H9 (cell line): ENCODE measurements at regions not wholly inside any gene's neighbourhood (a gene's known extent, or its start where the extent isn't known, plus 50 kb on each side); places are given as distances from the start of the nearest gene placed in this dataset.

Experiments
- DNase-seq: peaks from one replicate; pipeline ENCODE4 v3.0.0-alpha.2; 2017
- H2AFZ ChIP-seq: one replicate; pipeline ENCODE4 v1.6.1; 2013; ENCODE audit warnings: mild to moderate bottlenecking, low read length, control low read depth, moderate library complexity
- H2AK5ac ChIP-seq: 2 replicates; pipeline ENCODE4 v1.6.1; 2013; ENCODE audit warnings: low read length, control low read depth, mixed read lengths; ENCODE audit not compliant: insufficient read length
- H2BK120ac ChIP-seq: one replicate; pipeline ENCODE4 v1.6.1; 2013; ENCODE audit warnings: low read depth, mild to moderate bottlenecking, low read length, control low read depth, inconsistent platforms; ENCODE audit not compliant: poor library complexity, severe bottlenecking
- H2BK12ac ChIP-seq: 2 replicates; pipeline ENCODE4 v1.6.1; 2013; ENCODE audit warnings: low read length, control low read depth, mixed read lengths, low read depth; ENCODE audit not compliant: insufficient read length
- H2BK15ac ChIP-seq: 2 replicates; pipeline ENCODE4 v1.6.1; 2013; ENCODE audit warnings: low read depth, low read length, control low read depth
- H2BK20ac ChIP-seq: one replicate; pipeline ENCODE4 v1.6.1; 2013; ENCODE audit warnings: low read depth, mild to moderate bottlenecking, low read length, control low read depth, inconsistent platforms; ENCODE audit not compliant: poor library complexity, severe bottlenecking
- H2BK5ac ChIP-seq: 2 replicates; pipeline ENCODE4 v1.6.1; 2013; ENCODE audit warnings: low read length, control low read depth, mixed read lengths; ENCODE audit not compliant: insufficient read length
- H3K14ac ChIP-seq: 2 replicates; pipeline ENCODE4 v1.6.1; 2013; ENCODE audit warnings: low read length, control low read depth; ENCODE audit not compliant: insufficient read depth
- H3K18ac ChIP-seq: 2 replicates; pipeline ENCODE4 v1.6.1; 2013; ENCODE audit warnings: low read depth, mild to moderate bottlenecking, mixed read lengths, low read length, control low read depth; ENCODE audit not compliant: insufficient read length
- H3K23ac ChIP-seq: 2 replicates; pipeline ENCODE4 v1.6.1; 2013; ENCODE audit warnings: low read length, control low read depth, mixed read lengths, low read depth; ENCODE audit not compliant: insufficient read length
- H3K23me2 ChIP-seq: 2 replicates; pipeline ENCODE4 v1.6.1; 2013; ENCODE audit warnings: low read depth, mild to moderate bottlenecking, mixed read lengths, low read length, control low read depth; ENCODE audit not compliant: insufficient read length, poor library complexity, severe bottlenecking
- H3K27ac ChIP-seq: 2 replicates; pipeline ENCODE4 v1.5.1; 2013; ENCODE audit warnings: low read length, control low read depth, mixed read lengths, low read depth; ENCODE audit not compliant: insufficient read length
- H3K27me3 ChIP-seq: 2 replicates; pipeline ENCODE4 v1.6.1; 2013; ENCODE audit warnings: low read length, control low read depth, inconsistent platforms; ENCODE audit not compliant: insufficient read depth
- H3K4ac ChIP-seq: 2 replicates; pipeline ENCODE4 v1.6.1; 2013; ENCODE audit warnings: low read depth, mild to moderate bottlenecking, control low read depth, inconsistent platforms, low read length, moderate library complexity
- H3K4me1 ChIP-seq: 2 replicates; pipeline ENCODE4 v1.6.1; 2013; ENCODE audit warnings: low read length, control low read depth, inconsistent platforms; ENCODE audit not compliant: insufficient read depth
- H3K4me2 ChIP-seq: 2 replicates; pipeline ENCODE4 v1.6.1; 2013; ENCODE audit warnings: low read length, control low read depth, mixed read lengths; ENCODE audit not compliant: insufficient read length, insufficient read depth
- H3K56ac ChIP-seq: 2 replicates; pipeline ENCODE4 v1.6.1; 2013; ENCODE audit warnings: low read depth, mild to moderate bottlenecking, mixed read lengths, low read length, control low read depth; ENCODE audit not compliant: insufficient read length
- H3K79me1 ChIP-seq: 2 replicates; pipeline ENCODE4 v1.6.1; 2013; ENCODE audit warnings: low read depth, mild to moderate bottlenecking, moderate library complexity, low read length, control low read depth, inconsistent platforms; ENCODE audit not compliant: insufficient read depth, poor library complexity, severe bottlenecking
- H3K79me2 ChIP-seq: 2 replicates; pipeline ENCODE4 v1.6.1; 2013; ENCODE audit warnings: low read length, control low read depth, inconsistent platforms; ENCODE audit not compliant: insufficient read depth
- H3K9ac ChIP-seq: 2 replicates; pipeline ENCODE4 v1.6.1; 2013; ENCODE audit warnings: low read length, control low read depth, mixed read lengths; ENCODE audit not compliant: insufficient read length; ENCODE audit errors: extremely low read depth
- H3K9me3 ChIP-seq: one replicate; pipeline ENCODE4 v1.6.1; 2013; ENCODE audit warnings: low read depth, low read length, inconsistent platforms; ENCODE audit not compliant: control insufficient read depth
- H3T11ph ChIP-seq: one replicate; pipeline ENCODE4 v1.6.1; 2013; ENCODE audit warnings: mild to moderate bottlenecking, low read length, control low read depth, inconsistent platforms
- H4K20me1 ChIP-seq: one replicate; pipeline ENCODE4 v1.6.1; 2013; ENCODE audit not compliant: control insufficient read depth, insufficient read length, insufficient read depth
- H4K5ac ChIP-seq: 2 replicates; pipeline ENCODE4 v1.6.1; 2013; ENCODE audit warnings: low read depth, mild to moderate bottlenecking, mixed read lengths, low read length, control low read depth; ENCODE audit not compliant: insufficient read length
- H4K8ac ChIP-seq: replicated peaks from 2 replicates; pipeline ENCODE4 v1.6.1; 2013; ENCODE audit warnings: low read length, control low read depth, mixed read lengths, low read depth; ENCODE audit not compliant: insufficient read length
- H4K91ac ChIP-seq: 2 replicates; pipeline ENCODE4 v1.6.1; 2013; ENCODE audit warnings: low read depth, mild to moderate bottlenecking, moderate library complexity, mixed read lengths, low read length, control low read depth; ENCODE audit not compliant: insufficient read length
- H3K27ac Mint-ChIP-seq, 3 experiments: 2 replicates in 2 of 3; 3 replicates in 1 of 3; pipeline ENCODE4 v1.8.0; 2020 to 2021; ENCODE audit warnings: mixed read lengths in 3 of 3, mild to moderate bottlenecking in 1 of 3, moderate library complexity in 1 of 3
- H3K27me3 Mint-ChIP-seq: 2 replicates; pipeline ENCODE4 v1.8.0; 2021; ENCODE audit warnings: low read depth, mild to moderate bottlenecking, moderate library complexity, mixed read lengths
- H3K36me3 Mint-ChIP-seq, 3 experiments: 2 replicates in 2 of 3; 3 replicates in 1 of 3; pipeline ENCODE4 v1.8.0; 2020 to 2021; ENCODE audit warnings: low read depth in 3 of 3, mixed read lengths in 3 of 3; ENCODE audit not compliant: insufficient read depth in 1 of 3
- H3K4me1 Mint-ChIP-seq, 2 experiments: 2 replicates each; pipeline ENCODE4 v1.8.0; 2020; ENCODE audit warnings: mixed read lengths in 2 of 2
- H3K4me3 Mint-ChIP-seq, 2 experiments: 2 replicates in 1 of 2; 3 replicates in 1 of 2; pipeline ENCODE4 v1.8.0; 2020 to 2021; ENCODE audit warnings: mild to moderate bottlenecking in 2 of 2, mixed read lengths in 2 of 2, moderate library complexity in 1 of 2
- H3K9me3 Mint-ChIP-seq, 2 experiments: 2 replicates in 1 of 2; 3 replicates in 1 of 2; pipeline ENCODE4 v1.8.0; 2020; ENCODE audit warnings: mild to moderate bottlenecking in 2 of 2, mixed read lengths in 2 of 2, moderate library complexity in 1 of 2
- CTCF ChIP-seq: fragments of 200-600 bp; sonication (generic); conservative IDR thresholded peaks from 3 replicates; pipeline ENCODE4 v1.8.0; 2021; ENCODE audit warnings: antibody characterized with exemption, mild to moderate bottlenecking
- WGBS: extraction: QIAGEN DNeasy Blood & Tissue Kit; methylation state at CpG from one replicate; pipeline ENCODE4 v1.1.7; 2013; ENCODE audit warnings: missing lambda C conversion rate, low lambda C conversion rate, mixed read lengths; ENCODE audit not compliant: insufficient read length; ENCODE audit errors: extremely low coverage; 5-methylcytosine and 5-hydroxymethylcytosine counted together

- no peak overlapping the region for H2BK15ac ChIP-seq
- H3K27ac ChIP-seq, result no peak overlapping the region
- no peak overlapping the region for H3K4me2 ChIP-seq
- no peak overlapping the region for H4K5ac ChIP-seq
- no peak for DNase-seq
- no peak for TF ChIP-seq CTCF
- H2BK120ac ChIP-seq, result no peak overlapping the region
- no peaks in the 10 kb centered on the region for H3K79me1 ChIP-seq
- Mint-ChIP-seq H3K36me3 (no peaks in the 10 kb centered on the region; a peak in 1 of 7 replicates), H3K4me3 (no peak overlapping the region), H3K27me3 (0 out of 2 replicates have a peak, but pooled peaks cover 2% of the 10 kb centered on the region), H3K9me3 (peaks cover 3 to 6% of the 10 kb centered on the region in 2 experiments; a peak in 3 of 5 replicates), H3K4me1 (peaks cover 7% of the 10 kb centered on the region in 2 experiments), H3K27ac (no peak overlapping the region)
- no peak overlapping the region for H2BK20ac ChIP-seq
- no CpG with 5 or more reads among the region's 2 CpGs for WGBS
- no peaks in the 10 kb centered on the region for H4K20me1 ChIP-seq
- H4K91ac ChIP-seq, result no peak overlapping the region
- H3K14ac ChIP-seq, result no peak overlapping the region
- H3K79me2 ChIP-seq, result no peaks in the 10 kb centered on the region
- no peak overlapping the region for H3K18ac ChIP-seq
- H4K8ac ChIP-seq, result no peak overlapping the region
- no peak overlapping the region for H2AK5ac ChIP-seq
- H2AFZ ChIP-seq, result no peak overlapping the region
- H3K56ac ChIP-seq, result no peak overlapping the region
- H3K9ac ChIP-seq, result no peak overlapping the region
- no peaks in the 10 kb centered on the region for H3K4me1 ChIP-seq
- H3K27me3 ChIP-seq, result no peaks in the 10 kb centered on the region
- no peak overlapping the region for H3T11ph ChIP-seq
- no peak overlapping the region for H2BK12ac ChIP-seq
- H3K23me2 ChIP-seq, result no peaks in the 10 kb centered on the region
- no peak overlapping the region for H3K23ac ChIP-seq
- H3K9me3 ChIP-seq, result no peaks in the 10 kb centered on the region
- H3K4ac ChIP-seq, result no peak overlapping the region
- no peak overlapping the region for H2BK5ac ChIP-seq
These were observed 398.8 kb downstream of the C12orf75 start for GRCh38 chr12:105729181-105729771.
